ENCODE measurements at regions not wholly inside any gene's neighbourhood (a gene's known extent, or its start where the extent isn't known, plus 50 kb on each side); places are given as distances from the start of the nearest gene placed in this dataset.

- H3K4me2 ChIP-seq (ENCODE audit: low read length), result no peak overlapping the region
- H3K4me3 ChIP-seq (ENCODE audit: low read length), result no peak overlapping the region
- no peaks in the 10 kb centered on the region for H3K4me1 ChIP-seq (ENCODE audit: control insufficient read depth, insufficient read depth, low read length)
- H3K9me3 ChIP-seq (replicated peaks; ENCODE audit: low read length), result no peaks in the 10 kb centered on the region
- H3K9ac ChIP-seq (ENCODE audit: low read depth, low read length), result no peak overlapping the region
- H3K27me3 ChIP-seq (ENCODE audit: control insufficient read depth, insufficient read depth, low read length), result peaks cover 24% of the 10 kb centered on the region
- no peaks in the 10 kb centered on the region for H3K36me3 ChIP-seq (ENCODE audit: insufficient read depth, low read length)
Observed at GRCh38 chr12:85352016-85352415, 72.0 kb downstream of the ALX1 start.

GRCh38 chr12:85356596-85357385 lies 76.8 kb downstream of the ALX1 start:
- H3K9ac ChIP-seq (ENCODE audit: low read depth, low read length), result no peak overlapping the region
- H3K4me1 ChIP-seq (ENCODE audit: control insufficient read depth, insufficient read depth, low read length), result no peaks in the 10 kb centered on the region
- H3K27me3 ChIP-seq (ENCODE audit: control insufficient read depth, insufficient read depth, low read length), result peaks cover 19% of the 10 kb centered on the region
- H3K4me2 ChIP-seq (ENCODE audit: low read length), result no peak overlapping the region
- H3K36me3 ChIP-seq (ENCODE audit: insufficient read depth, low read length), result no peaks in the 10 kb centered on the region
- H3K4me3 ChIP-seq (ENCODE audit: low read length), result no peak overlapping the region
- H3K9me3 ChIP-seq (replicated peaks; ENCODE audit: low read length), result no peaks in the 10 kb centered on the region

GRCh38 chr12:85357609-85358008 lies 77.6 kb downstream of the ALX1 start:
- Histone ChIP-seq H3K27me3 (ENCODE audit: control insufficient read depth, insufficient read depth, low read length) (peaks cover 15% of the 10 kb centered on the region), H3K4me1 (ENCODE audit: control insufficient read depth, insufficient read depth, low read length) (no peaks in the 10 kb centered on the region)

GRCh38 chr12:85358715-85359114 lies 78.7 kb downstream of the ALX1 start:
- no peaks in the 10 kb centered on the region for H3K9me3 ChIP-seq (replicated peaks; ENCODE audit: low read length)
- no peak overlapping the region for H3K9ac ChIP-seq (ENCODE audit: low read depth, low read length)
- H3K27me3 ChIP-seq (ENCODE audit: control insufficient read depth, insufficient read depth, low read length), result peaks cover 12% of the 10 kb centered on the region
- H3K4me3 ChIP-seq (ENCODE audit: low read length), result no peak overlapping the region
- no peaks in the 10 kb centered on the region for H3K4me1 ChIP-seq (ENCODE audit: control insufficient read depth, insufficient read depth, low read length)
- no peaks in the 10 kb centered on the region for H3K36me3 ChIP-seq (ENCODE audit: insufficient read depth, low read length)
- H3K4me2 ChIP-seq (ENCODE audit: low read length), result no peak overlapping the region

More at GRCh38 chr12:85357609-85358008, 77.6 kb downstream of the ALX1 start:
- Histone ChIP-seq H3K9ac (ENCODE audit: low read depth, low read length) (no peak overlapping the region), H3K36me3 (ENCODE audit: insufficient read depth, low read length) (no peaks in the 10 kb centered on the region), H3K4me2 (ENCODE audit: low read length) (no peak overlapping the region), H3K4me3 (ENCODE audit: low read length) (no peak overlapping the region), H3K9me3 (replicated peaks; ENCODE audit: low read length) (no peaks in the 10 kb centered on the region)

- Histone ChIP-seq H3K9ac (ENCODE audit: low read depth, low read length) (no peak overlapping the region), H3K4me1 (ENCODE audit: control insufficient read depth, insufficient read depth, low read length) (no peaks in the 10 kb centered on the region), H3K36me3 (ENCODE audit: insufficient read depth, low read length) (no peaks in the 10 kb centered on the region), H3K9me3 (replicated peaks; ENCODE audit: low read length) (no peaks in the 10 kb centered on the region), H3K27me3 (ENCODE audit: control insufficient read depth, insufficient read depth, low read length) (no peaks in the 10 kb centered on the region), H3K4me3 (ENCODE audit: low read length) (no peak overlapping the region), H3K4me2 (ENCODE audit: low read length) (no peak overlapping the region)
Observed at GRCh38 chr12:85363382-85364190, 83.6 kb downstream of the ALX1 start.

- H3K4me1 ChIP-seq (ENCODE audit: control insufficient read depth, insufficient read depth, low read length), result no peaks in the 10 kb centered on the region
- H3K9me3 ChIP-seq (replicated peaks; ENCODE audit: low read length), result no peaks in the 10 kb centered on the region
- no peak overlapping the region for H3K9ac ChIP-seq (ENCODE audit: low read depth, low read length)
- no peaks in the 10 kb centered on the region for H3K36me3 ChIP-seq (ENCODE audit: insufficient read depth, low read length)
- H3K27me3 ChIP-seq (ENCODE audit: control insufficient read depth, insufficient read depth, low read length), result no peaks in the 10 kb centered on the region
- no peak overlapping the region for H3K4me2 ChIP-seq (ENCODE audit: low read length)
- no peak overlapping the region for H3K4me3 ChIP-seq (ENCODE audit: low read length)
Observed at GRCh38 chr12:85367936-85368335, 87.9 kb downstream of the ALX1 start.

- Histone ChIP-seq H3K27me3 (ENCODE audit: control insufficient read depth, insufficient read depth, low read length) (no peaks in the 10 kb centered on the region), H3K4me1 (ENCODE audit: control insufficient read depth, insufficient read depth, low read length) (no peaks in the 10 kb centered on the region), H3K4me3 (ENCODE audit: low read length) (no peak overlapping the region)
Observed at GRCh38 chr12:85369365-85370154, 89.5 kb downstream of the ALX1 start.

GRCh38 chr12:85373045-85373444 lies 93.0 kb downstream of the ALX1 start:
- Histone ChIP-seq H3K4me3 (ENCODE audit: low read length) (no peak overlapping the region), H3K9me3 (replicated peaks; ENCODE audit: low read length) (no peaks in the 10 kb centered on the region), H3K27me3 (ENCODE audit: control insufficient read depth, insufficient read depth, low read length) (no peaks in the 10 kb centered on the region), H3K9ac (ENCODE audit: low read depth, low read length) (no peak overlapping the region), H3K4me2 (ENCODE audit: low read length) (no peak overlapping the region), H3K4me1 (ENCODE audit: control insufficient read depth, insufficient read depth, low read length) (no peaks in the 10 kb centered on the region), H3K36me3 (ENCODE audit: insufficient read depth, low read length) (no peaks in the 10 kb centered on the region)

More at GRCh38 chr12:85369365-85370154, 89.5 kb downstream of the ALX1 start:
- Histone ChIP-seq H3K9ac (ENCODE audit: low read depth, low read length) (no peak overlapping the region), H3K4me2 (ENCODE audit: low read length) (no peak overlapping the region), H3K36me3 (ENCODE audit: insufficient read depth, low read length) (no peaks in the 10 kb centered on the region), H3K9me3 (replicated peaks; ENCODE audit: low read length) (no peaks in the 10 kb centered on the region)

- H3K4me2 ChIP-seq (ENCODE audit: low read length), result no peak overlapping the region
- H3K4me1 ChIP-seq (ENCODE audit: control insufficient read depth, insufficient read depth, low read length), result no peaks in the 10 kb centered on the region
- no peaks in the 10 kb centered on the region for H3K36me3 ChIP-seq (ENCODE audit: insufficient read depth, low read length)
- H3K9ac ChIP-seq (ENCODE audit: low read depth, low read length), result no peak overlapping the region
- no peaks in the 10 kb centered on the region for H3K9me3 ChIP-seq (replicated peaks; ENCODE audit: low read length)
- H3K4me3 ChIP-seq (ENCODE audit: low read length), result no peak overlapping the region
- no peaks in the 10 kb centered on the region for H3K27me3 ChIP-seq (ENCODE audit: control insufficient read depth, insufficient read depth, low read length)
Observed at GRCh38 chr12:85374981-85375380, 95.0 kb downstream of the ALX1 start.

- Histone ChIP-seq H3K36me3 (ENCODE audit: insufficient read depth, low read length) (no peaks in the 10 kb centered on the region), H3K9me3 (replicated peaks; ENCODE audit: low read length) (no peaks in the 10 kb centered on the region), H3K9ac (ENCODE audit: low read depth, low read length) (no peak overlapping the region), H3K27me3 (ENCODE audit: control insufficient read depth, insufficient read depth, low read length) (no peaks in the 10 kb centered on the region), H3K4me1 (ENCODE audit: control insufficient read depth, insufficient read depth, low read length) (no peaks in the 10 kb centered on the region), H3K4me2 (ENCODE audit: low read length) (no peak overlapping the region), H3K4me3 (ENCODE audit: low read length) (no peak overlapping the region)
Observed at GRCh38 chr12:85385406-85385805, 105.4 kb downstream of the ALX1 start.

GRCh38 chr12:85390266-85390665 lies 110.2 kb downstream of the ALX1 start:
- Histone ChIP-seq H3K4me3 (ENCODE audit: low read length) (no peak overlapping the region), H3K9me3 (replicated peaks; ENCODE audit: low read length) (no peaks in the 10 kb centered on the region), H3K36me3 (ENCODE audit: insufficient read depth, low read length) (no peaks in the 10 kb centered on the region), H3K27me3 (ENCODE audit: control insufficient read depth, insufficient read depth, low read length) (no peaks in the 10 kb centered on the region), H3K4me1 (ENCODE audit: control insufficient read depth, insufficient read depth, low read length) (no peaks in the 10 kb centered on the region), H3K4me2 (ENCODE audit: low read length) (no peak overlapping the region), H3K9ac (ENCODE audit: low read depth, low read length) (no peak overlapping the region)
